Prostate gland (tissue), 2 donors: ENCODE measurements at regions not wholly inside any gene's neighbourhood (a gene's known extent, or its start where the extent isn't known, plus 50 kb on each side); places are given as distances from the start of the nearest gene placed in this dataset.

Experiments used
- CTCF ChIP-seq, 4 experiments: fragments of 200-600 bp in 2 of 4; fragments of 450-650 bp in 2 of 4; sonication (generic) in 2 of 4; IDR thresholded peaks; 1 replicate in 3 of 4; 2 replicates in 1 of 4; pipeline ENCODE4 v1.5.1; 2016 to 2019; ENCODE audit warnings: antibody characterized with exemption in 4 of 4, mild to moderate bottlenecking in 2 of 4, moderate library complexity in 2 of 4
- POLR2A ChIP-seq: fragments of 450-650 bp; IDR thresholded peaks from one replicate; pipeline ENCODE4 v1.6.1; 2016; ENCODE audit warnings: antibody characterized with exemption, mild to moderate bottlenecking

GRCh38 chr9:6152788-6153187, 62.8 kb upstream of the IL33 start:
- no peak for TF ChIP-seq CTCF (IDR thresholded peaks at IDR 0.05)
- TF ChIP-seq POLR2A: no peak
